CD4-positive, alpha-beta T cell treated with Interleukin-1 beta for 1 hour (primary cell): ENCODE measurements at regions not wholly inside any gene's neighbourhood (a gene's known extent, or its start where the extent isn't known, plus 50 kb on each side); places are given as distances from the start of the nearest gene placed in this dataset.
"Not testable (repeated sequence)": the region's sequence is repeated elsewhere in the genome, so short reads cannot be mapped to it uniquely, and the experiment has no call there.

ENCODE experiments used
- DNase-seq, 2 donors: peaks; one replicate each; pipeline ENCODE4 v3.0.0-alpha.2; 2020 to 2022

GRCh38 chr13:28573595-28574373, 78.9 kb upstream of the FLT1 start:
- DNase-seq: peak in 1 of 2 donors; percentile 49

GRCh38 chr13:28572871-28573270, 77.9 kb upstream of the FLT1 start:
- DNase-seq: no peak

- DNase-seq: not testable (repeated sequence)
Observed at GRCh38 chr13:28570356-28570755, 75.4 kb upstream of the FLT1 start.

GRCh38 chr13:28569886-28570285, 75.0 kb upstream of the FLT1 start:
- DNase-seq: no peak

- no peak for DNase-seq
Observed at GRCh38 chr13:28568286-28568685, 73.4 kb upstream of the FLT1 start.

GRCh38 chr13:28566891-28567290, 72.0 kb upstream of the FLT1 start:
- DNase-seq: no peak

- DNase-seq: no peak
Observed at GRCh38 chr13:28566283-28566682, 71.4 kb upstream of the FLT1 start.

GRCh38 chr13:28564030-28564429, 69.1 kb upstream of the FLT1 start:
- DNase-seq: no peak

- no peak for DNase-seq
Observed at GRCh38 chr13:28563609-28564008, 68.7 kb upstream of the FLT1 start.

GRCh38 chr13:28560612-28561011, 65.7 kb upstream of the FLT1 start:
- DNase-seq: no peak

GRCh38 chr13:28559636-28560259, 64.8 kb upstream of the FLT1 start:
- no peak for DNase-seq

- no peak for DNase-seq
Observed at GRCh38 chr13:28558567-28558966, 63.6 kb upstream of the FLT1 start.

GRCh38 chr13:28557725-28558520, 63.0 kb upstream of the FLT1 start:
- DNase-seq: no peak

- no peak for DNase-seq
Observed at GRCh38 chr13:28555096-28555495, 60.2 kb upstream of the FLT1 start.

- DNase-seq: no peak
Observed at GRCh38 chr13:28553971-28554370, 59.0 kb upstream of the FLT1 start.

GRCh38 chr13:28552288-28552687, 57.4 kb upstream of the FLT1 start:
- no peak for DNase-seq

- no peak for DNase-seq
Observed at GRCh38 chr13:28551498-28551895, 56.6 kb upstream of the FLT1 start.

GRCh38 chr13:28550721-28551497, 56.0 kb upstream of the FLT1 start:
- DNase-seq: no peak

- DNase-seq: no peak
Observed at GRCh38 chr13:28550091-28550490, 55.2 kb upstream of the FLT1 start.

- no peak for DNase-seq
Observed at GRCh38 chr13:28548872-28549271, 53.9 kb upstream of the FLT1 start.

- no peak for DNase-seq
Observed at GRCh38 chr13:28548468-28548867, 53.5 kb upstream of the FLT1 start.

- DNase-seq: no peak
Observed at GRCh38 chr13:28545583-28546333, 50.8 kb upstream of the FLT1 start.
